ENCODE measurements at regions not wholly inside any gene's neighbourhood (a gene's known extent, or its start where the extent isn't known, plus 50 kb on each side); places are given as distances from the start of the nearest gene placed in this dataset.

GRCh38 chr1:80778094-80778840 lies 1022.5 kb upstream of the ADGRL2 start:
- H3K4me1 ChIP-seq (ENCODE audit: insufficient read depth, low read length), result no peaks in the 10 kb centered on the region
- H3K36me3 ChIP-seq (ENCODE audit: insufficient read depth, low read length), result no peaks in the 10 kb centered on the region
- POLR2A ChIA-PET, result no interaction called here
- no peak overlapping the region for H3K4me3 ChIP-seq (ENCODE audit: low read length)
- no peaks in the 10 kb centered on the region for H3K9me3 ChIP-seq (ENCODE audit: low read length)
- no peak overlapping the region for H3K27ac Mint-ChIP-seq
- H3K9me3 Mint-ChIP-seq, result peaks cover 2 to 44% (median 32%) of the 10 kb centered on the region in 5 donors
- H3K27me3 ChIP-seq (ENCODE audit: insufficient read depth, low read length, poor library complexity, severe bottlenecking), result no peaks in the 10 kb centered on the region
- CTCF ChIA-PET, result no interaction called here
- no peaks in the 10 kb centered on the region for H3K27me3 Mint-ChIP-seq
- no peak for DNase-seq
- no peak overlapping the region for H3K4me3 Mint-ChIP-seq
- H3K36me3 Mint-ChIP-seq, result no peaks in the 10 kb centered on the region
- H3K4me1 Mint-ChIP-seq, result no peaks in the 10 kb centered on the region
- H3K27ac ChIP-seq (ENCODE audit: low read depth, low read length), result no peak overlapping the region

- Mint-ChIP-seq H3K36me3 (no peaks in the 10 kb centered on the region), H3K4me1 (no peaks in the 10 kb centered on the region), H3K27ac (no peak overlapping the region), H3K27me3 (no peaks in the 10 kb centered on the region), H3K4me3 (no peak overlapping the region), H3K9me3 (peaks cover 2 to 37% (median 25%) of the 10 kb centered on the region in 5 donors)
- Histone ChIP-seq H3K4me3 (ENCODE audit: low read length) (no peak overlapping the region), H3K9me3 (ENCODE audit: low read length) (no peaks in the 10 kb centered on the region), H3K27ac (ENCODE audit: low read depth, low read length) (no peak overlapping the region), H3K27me3 (ENCODE audit: insufficient read depth, low read length, poor library complexity, severe bottlenecking) (no peaks in the 10 kb centered on the region), H3K4me1 (ENCODE audit: insufficient read depth, low read length) (no peaks in the 10 kb centered on the region), H3K36me3 (ENCODE audit: insufficient read depth, low read length) (no peaks in the 10 kb centered on the region)
- no peak for DNase-seq
- ChIA-PET POLR2A (no interaction called here), CTCF (no interaction called here)
These were observed 1024.5 kb upstream of the ADGRL2 start for GRCh38 chr1:80776266-80776665.

GRCh38 chr1:80769208-80769750 lies 1031.5 kb upstream of the ADGRL2 start:
- Mint-ChIP-seq H3K27me3 (no peaks in the 10 kb centered on the region), H3K27ac (no peak overlapping the region), H3K4me3 (no peak overlapping the region), H3K36me3 (no peaks in the 10 kb centered on the region), H3K4me1 (no peaks in the 10 kb centered on the region), H3K9me3 (peaks cover 0 to 28% (median 3%) of the 10 kb centered on the region in 5 donors)
- Histone ChIP-seq H3K36me3 (ENCODE audit: insufficient read depth, low read length) (no peaks in the 10 kb centered on the region), H3K4me1 (ENCODE audit: insufficient read depth, low read length) (no peaks in the 10 kb centered on the region), H3K4me3 (ENCODE audit: low read length) (no peak overlapping the region), H3K9me3 (ENCODE audit: low read length) (no peaks in the 10 kb centered on the region), H3K27ac (ENCODE audit: low read depth, low read length) (no peak overlapping the region), H3K27me3 (ENCODE audit: insufficient read depth, low read length, poor library complexity, severe bottlenecking) (no peaks in the 10 kb centered on the region)
- ChIA-PET POLR2A (no interaction called here), CTCF (interaction anchor here (1.3 kb wide), 1 partner anchor 8 kb away, joined by 3 read pairs; no protein-coding TSS in a partner anchor)
- DNase-seq, result no peak

- Mint-ChIP-seq H3K9me3 (peaks cover 0 to 31% (median 4%) of the 10 kb centered on the region in 5 donors), H3K27ac (no peak overlapping the region), H3K36me3 (no peaks in the 10 kb centered on the region), H3K4me3 (no peak overlapping the region), H3K4me1 (no peaks in the 10 kb centered on the region), H3K27me3 (no peaks in the 10 kb centered on the region)
- H3K4me3 ChIP-seq (ENCODE audit: low read length), result no peak overlapping the region
- H3K27me3 ChIP-seq (ENCODE audit: insufficient read depth, low read length, poor library complexity, severe bottlenecking), result no peaks in the 10 kb centered on the region
- H3K9me3 ChIP-seq (ENCODE audit: low read length), result no peaks in the 10 kb centered on the region
- no peaks in the 10 kb centered on the region for H3K36me3 ChIP-seq (ENCODE audit: insufficient read depth, low read length)
- CTCF ChIA-PET, result no interaction called here
- POLR2A ChIA-PET, result no interaction called here
- H3K4me1 ChIP-seq (ENCODE audit: insufficient read depth, low read length), result no peaks in the 10 kb centered on the region
- H3K27ac ChIP-seq (ENCODE audit: low read depth, low read length), result no peak overlapping the region
- no peak for DNase-seq
These were observed 1033.0 kb upstream of the ADGRL2 start for GRCh38 chr1:80767711-80768110.

GRCh38 chr1:80759354-80759753 lies 1041.4 kb upstream of the ADGRL2 start:
- Mint-ChIP-seq H3K4me3 (no peak overlapping the region), H3K9me3 (peaks cover 2 to 23% (median 11%) of the 10 kb centered on the region in 5 donors), H3K27ac (no peak overlapping the region), H3K27me3 (no peaks in the 10 kb centered on the region), H3K36me3 (no peaks in the 10 kb centered on the region), H3K4me1 (no peaks in the 10 kb centered on the region)
- Histone ChIP-seq H3K9me3 (ENCODE audit: low read length) (no peaks in the 10 kb centered on the region), H3K27me3 (ENCODE audit: insufficient read depth, low read length, poor library complexity, severe bottlenecking) (no peaks in the 10 kb centered on the region), H3K27ac (ENCODE audit: low read depth, low read length) (no peak overlapping the region), H3K4me1 (ENCODE audit: insufficient read depth, low read length) (no peaks in the 10 kb centered on the region), H3K36me3 (ENCODE audit: insufficient read depth, low read length) (no peaks in the 10 kb centered on the region), H3K4me3 (ENCODE audit: low read length) (no peak overlapping the region)
- CTCF ChIA-PET, result no interaction called here
- DNase-seq, result no peak
- POLR2A ChIA-PET, result no interaction called here

GRCh38 chr1:80755944-80756343 lies 1044.8 kb upstream of the ADGRL2 start:
- Mint-ChIP-seq H3K36me3 (no peaks in the 10 kb centered on the region), H3K9me3 (peaks cover 5 to 27% (median 21%) of the 10 kb centered on the region in 5 donors), H3K4me1 (no peaks in the 10 kb centered on the region), H3K4me3 (no peak overlapping the region), H3K27ac (no peak overlapping the region), H3K27me3 (no peaks in the 10 kb centered on the region)
- no peaks in the 10 kb centered on the region for H3K4me1 ChIP-seq (ENCODE audit: insufficient read depth, low read length)
- ChIA-PET CTCF (no interaction called here), POLR2A (no interaction called here)
- no peak overlapping the region for H3K4me3 ChIP-seq (ENCODE audit: low read length)
- DNase-seq, result no peak
- H3K27ac ChIP-seq (ENCODE audit: low read depth, low read length), result no peak overlapping the region
- H3K36me3 ChIP-seq (ENCODE audit: insufficient read depth, low read length), result no peaks in the 10 kb centered on the region
- no peaks in the 10 kb centered on the region for H3K9me3 ChIP-seq (ENCODE audit: low read length)
- no peaks in the 10 kb centered on the region for H3K27me3 ChIP-seq (ENCODE audit: insufficient read depth, low read length, poor library complexity, severe bottlenecking)

- Histone ChIP-seq H3K36me3 (ENCODE audit: insufficient read depth, low read length) (no peaks in the 10 kb centered on the region), H3K4me1 (ENCODE audit: insufficient read depth, low read length) (no peaks in the 10 kb centered on the region), H3K4me3 (ENCODE audit: low read length) (no peak overlapping the region), H3K27me3 (ENCODE audit: insufficient read depth, low read length, poor library complexity, severe bottlenecking) (no peaks in the 10 kb centered on the region), H3K9me3 (ENCODE audit: low read length) (no peaks in the 10 kb centered on the region), H3K27ac (ENCODE audit: low read depth, low read length) (no peak overlapping the region)
- ChIA-PET POLR2A (no interaction called here), CTCF (no interaction called here)
- no peaks in the 10 kb centered on the region for H3K27me3 Mint-ChIP-seq
- no peaks in the 10 kb centered on the region for H3K4me1 Mint-ChIP-seq
- H3K9me3 Mint-ChIP-seq, result peaks cover 8 to 37% (median 13%) of the 10 kb centered on the region in 5 donors
- no peak overlapping the region for H3K27ac Mint-ChIP-seq
- DNase-seq, result no peak
- H3K4me3 Mint-ChIP-seq, result no peak overlapping the region
- H3K36me3 Mint-ChIP-seq, result no peaks in the 10 kb centered on the region
These were observed 1049.5 kb upstream of the ADGRL2 start for GRCh38 chr1:80751204-80751603.

GRCh38 chr1:80731241-80731894 lies 1069.4 kb upstream of the ADGRL2 start:
- H3K27me3 ChIP-seq (ENCODE audit: insufficient read depth, low read length, poor library complexity, severe bottlenecking), result no peaks in the 10 kb centered on the region
- H3K9me3 Mint-ChIP-seq, result peaks cover 4 to 19% (median 16%) of the 10 kb centered on the region in 5 donors
- no peak overlapping the region for H3K27ac Mint-ChIP-seq
- H3K36me3 ChIP-seq (ENCODE audit: insufficient read depth, low read length), result no peaks in the 10 kb centered on the region
- DNase-seq, result no peak
- POLR2A ChIA-PET, result no interaction called here
- no peaks in the 10 kb centered on the region for H3K36me3 Mint-ChIP-seq
- no peaks in the 10 kb centered on the region for H3K27me3 Mint-ChIP-seq
- no peak overlapping the region for H3K4me3 ChIP-seq (ENCODE audit: low read length)
- no peak overlapping the region for H3K27ac ChIP-seq (ENCODE audit: low read depth, low read length)
- H3K4me1 ChIP-seq (ENCODE audit: insufficient read depth, low read length), result no peaks in the 10 kb centered on the region
- CTCF ChIA-PET, result no interaction called here
- no peak overlapping the region for H3K4me3 Mint-ChIP-seq
- no peaks in the 10 kb centered on the region for H3K9me3 ChIP-seq (ENCODE audit: low read length)
- H3K4me1 Mint-ChIP-seq, result no peaks in the 10 kb centered on the region
